ENCODE measurements at regions not wholly inside any gene's neighbourhood (a gene's known extent, or its start where the extent isn't known, plus 50 kb on each side); places are given as distances from the start of the nearest gene placed in this dataset.

- H3K4me2 ChIP-seq (ENCODE audit: insufficient read depth in 1 of 2, low read depth in 2 of 2, low read length in 2 of 2): peak overlapping the region; percentile 52 to 62; a peak in 3 of 4 replicates
- H3K9me3 ChIP-seq (ENCODE audit: insufficient read depth in 2 of 2, low read depth in 1 of 2, low read length in 1 of 2): no peaks in the 10 kb centered on the region; a peak in 1 of 4 replicates
- 0 out of 2 replicates have a peak overlapping the region, but pooled peaks have one; percentile 18 for H2BK12ac ChIP-seq (ENCODE audit: low read depth, low read length)
- no peaks in the 10 kb centered on the region for H3K79me2 ChIP-seq (ENCODE audit: control insufficient read depth in 1 of 2, insufficient read depth in 2 of 2, low read length in 2 of 2)
- no peaks in the 10 kb centered on the region for H4K20me1 ChIP-seq (replicated peaks in 1 of 2; ENCODE audit: control insufficient read depth in 1 of 2, insufficient read depth in 2 of 2, low read length in 2 of 2)
- ChIA-PET CTCF (ENCODE audit: partially characterized antibody) (no interaction called here), POLR2A (ENCODE audit: partially characterized antibody) (no interaction called here)
- WGBS, 2 experiments (ENCODE audit: extremely low coverage in 1 of 2, insufficient coverage in 1 of 2, insufficient read length in 1 of 2, insufficient replicate concordance in 2 of 2, low coverage in 1 of 2, low lambda C conversion rate in 2 of 2, missing lambda C conversion rate in 1 of 2): 71% methylated on average over 6 of the region's 6 CpGs; no CpG with 5 or more reads in 1 of the 2 experiments
- H3K4ac ChIP-seq (replicated peaks; ENCODE audit: insufficient read length, low read depth, low read length): no peak overlapping the region
- no peaks in the 10 kb centered on the region for H3K36me3 ChIP-seq (ENCODE audit: control insufficient read depth in 2 of 4, insufficient read depth in 4 of 4, low read length in 3 of 4)
- H4K5ac ChIP-seq (ENCODE audit: insufficient read length, low read depth, low read length): peak overlapping the region; percentile 91
- H4K8ac ChIP-seq (ENCODE audit: extremely low read depth, insufficient read depth, low read length): no peak overlapping the region
- peak; percentile 4; the same call in 1 of the 2 replicates for TF ChIP-seq E2F6 (IDR thresholded peaks at IDR 0.05)
- no peak for TF ChIP-seq BACH1 (IDR thresholded peaks at IDR 0.05; ENCODE audit: low read length)
- peaks cover 0 to 12% (median 10%) of the 10 kb centered on the region in 4 experiments; a peak in 5 of 7 replicates for H3K4me1 ChIP-seq (replicated peaks in 1 of 4; ENCODE audit: control insufficient read depth in 3 of 4, insufficient read depth in 4 of 4, low read length in 3 of 4)
- H3K56ac ChIP-seq (replicated peaks; ENCODE audit: insufficient read length, low read depth, low read length): no peak overlapping the region
- H4K91ac ChIP-seq (replicated peaks; ENCODE audit: insufficient read length, low read length): no peak overlapping the region
- no peak overlapping the region; the same call in 1 of the 2 replicates for H2BK20ac ChIP-seq (ENCODE audit: low read length)
- no peaks in the 10 kb centered on the region for H3K27me3 ChIP-seq (replicated peaks in 1 of 4; ENCODE audit: control insufficient read depth in 3 of 4, extremely low read depth in 1 of 4, insufficient read depth in 3 of 4, low read length in 3 of 4)
- H2BK120ac ChIP-seq (replicated peaks; ENCODE audit: low read depth, low read length): peak overlapping the region; percentile 44
- no peaks in the 10 kb centered on the region for H3K23me2 ChIP-seq (ENCODE audit: low read depth, low read length)
- H2BK5ac ChIP-seq (ENCODE audit: low read depth, low read length): no peak overlapping the region
- 0 out of 2 replicates have a peak overlapping the region, but pooled peaks have one; percentile 74 for H2AFZ ChIP-seq (ENCODE audit: low read length)
- no peak overlapping the region for H2BK15ac ChIP-seq (ENCODE audit: low read length)
- peak overlapping the region; percentile 56; the same call in 1 of the 2 replicates for H3K27ac ChIP-seq (ENCODE audit: low read depth, low read length)
- H3K23ac ChIP-seq (ENCODE audit: insufficient read length): no peak overlapping the region
- FAIRE-seq (no peak), DNase-seq (ENCODE audit: low read depth in 1 of 2, low spot score in 2 of 2) (no peak)
- no peak overlapping the region for H3K9ac ChIP-seq (replicated peaks in 1 of 4; ENCODE audit: extremely low read depth in 1 of 4, low read depth in 3 of 4, low read length in 3 of 4)
- H3K4me3 ChIP-seq (ENCODE audit: extremely low read depth in 1 of 4, insufficient read depth in 2 of 4, low read depth in 3 of 4, low read length in 4 of 4): no peak overlapping the region; a peak in 2 of 8 replicates
- no peak overlapping the region for H3K14ac ChIP-seq (ENCODE audit: insufficient read length)
- H3K18ac ChIP-seq (ENCODE audit: extremely low read depth, low read length): peak overlapping the region; percentile 55
- no peak overlapping the region for H2AK5ac ChIP-seq (ENCODE audit: low read depth, low read length)
- H3K79me1 ChIP-seq (ENCODE audit: low read depth, low read length): no peaks in the 10 kb centered on the region
These were observed 1165.3 kb downstream of the TAF11L14 start for GRCh38 chr5:18799482-18800128.

Data from H1 (cell line).